ENCODE measurements at regions not wholly inside any gene's neighbourhood (a gene's known extent, or its start where the extent isn't known, plus 50 kb on each side); places are given as distances from the start of the nearest gene placed in this dataset.

DNA sequence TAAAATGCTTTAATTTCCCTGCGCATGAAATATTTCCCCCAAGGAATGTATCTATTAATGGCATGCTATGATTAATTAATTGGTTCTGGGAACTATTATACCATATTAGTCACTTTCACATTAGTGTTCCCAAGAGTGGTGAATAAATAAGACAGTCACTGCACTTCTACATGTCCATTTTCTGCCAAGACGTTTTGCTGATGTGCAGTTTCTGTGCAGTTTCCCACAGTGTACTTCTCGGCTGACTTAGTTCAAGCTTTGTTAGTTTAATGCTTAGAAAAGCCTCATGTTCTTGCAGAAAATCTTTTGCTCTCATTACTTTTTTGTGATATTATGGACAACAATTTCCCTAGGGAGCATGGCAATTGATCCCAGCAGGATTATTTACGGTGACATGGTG, 1014.5 kb downstream of the BRINP3 start:
- no peaks in the 10 kb centered on the region for H3K36me3 Mint-ChIP-seq (ENCODE audit: insufficient read depth)
- no peak overlapping the region for H3K4me3 Mint-ChIP-seq (ENCODE audit: low read depth)
- H3K9me3 Mint-ChIP-seq (ENCODE audit: low read depth), result no peaks in the 10 kb centered on the region
- H3K4me1 Mint-ChIP-seq (ENCODE audit: low read depth), result no peaks in the 10 kb centered on the region
- H3K27ac Mint-ChIP-seq, result no peak overlapping the region
- DNase-seq (ENCODE audit: low spot score, unreplicated experiment), result no peak
- H3K27me3 Mint-ChIP-seq, result peaks cover 2% of the 10 kb centered on the region
- TF ChIP-seq, protein P1, sequence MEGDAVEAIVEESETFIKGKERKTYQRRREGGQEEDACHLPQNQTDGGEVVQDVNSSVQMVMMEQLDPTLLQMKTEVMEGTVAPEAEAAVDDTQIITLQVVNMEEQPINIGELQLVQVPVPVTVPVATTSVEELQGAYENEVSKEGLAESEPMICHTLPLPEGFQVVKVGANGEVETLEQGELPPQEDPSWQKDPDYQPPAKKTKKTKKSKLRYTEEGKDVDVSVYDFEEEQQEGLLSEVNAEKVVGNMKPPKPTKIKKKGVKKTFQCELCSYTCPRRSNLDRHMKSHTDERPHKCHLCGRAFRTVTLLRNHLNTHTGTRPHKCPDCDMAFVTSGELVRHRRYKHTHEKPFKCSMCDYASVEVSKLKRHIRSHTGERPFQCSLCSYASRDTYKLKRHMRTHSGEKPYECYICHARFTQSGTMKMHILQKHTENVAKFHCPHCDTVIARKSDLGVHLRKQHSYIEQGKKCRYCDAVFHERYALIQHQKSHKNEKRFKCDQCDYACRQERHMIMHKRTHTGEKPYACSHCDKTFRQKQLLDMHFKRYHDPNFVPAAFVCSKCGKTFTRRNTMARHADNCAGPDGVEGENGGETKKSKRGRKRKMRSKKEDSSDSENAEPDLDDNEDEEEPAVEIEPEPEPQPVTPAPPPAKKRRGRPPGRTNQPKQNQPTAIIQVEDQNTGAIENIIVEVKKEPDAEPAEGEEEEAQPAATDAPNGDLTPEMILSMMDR (IDR thresholded peaks at IDR 0.05; ENCODE audit: unreplicated experiment), result no peak

DNA sequence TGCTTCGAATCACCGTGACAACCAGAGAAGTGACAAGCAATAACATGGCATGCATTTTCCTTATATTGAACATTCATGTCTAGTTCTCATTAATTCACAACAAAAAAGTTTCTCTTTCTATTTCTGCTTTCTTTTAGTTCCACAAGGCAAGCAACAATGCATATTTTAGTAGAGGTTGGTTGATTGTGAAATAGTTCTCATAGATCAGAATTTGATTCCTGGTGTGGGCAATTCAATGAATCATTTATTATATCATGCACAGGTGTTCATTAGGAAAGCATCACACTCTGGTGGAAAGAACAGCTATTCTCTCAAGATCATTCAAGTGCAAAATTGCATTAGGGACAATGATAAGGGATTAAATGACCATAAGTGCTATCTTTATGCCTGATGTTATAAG, 980.9 kb downstream of the BRINP3 start:
- TF ChIP-seq, protein P1 (IDR thresholded peaks at IDR 0.05; ENCODE audit: unreplicated experiment), result no peak
- no peaks in the 10 kb centered on the region for H3K9me3 Mint-ChIP-seq (ENCODE audit: low read depth)
- no peak for DNase-seq (ENCODE audit: low spot score, unreplicated experiment)
- H3K27ac Mint-ChIP-seq, result no peak overlapping the region
- H3K27me3 Mint-ChIP-seq, result no peaks in the 10 kb centered on the region
- H3K36me3 Mint-ChIP-seq (ENCODE audit: insufficient read depth), result no peaks in the 10 kb centered on the region
- no peak overlapping the region for H3K4me3 Mint-ChIP-seq (ENCODE audit: low read depth)
- H3K4me1 Mint-ChIP-seq (ENCODE audit: low read depth), result no peaks in the 10 kb centered on the region

DNA sequence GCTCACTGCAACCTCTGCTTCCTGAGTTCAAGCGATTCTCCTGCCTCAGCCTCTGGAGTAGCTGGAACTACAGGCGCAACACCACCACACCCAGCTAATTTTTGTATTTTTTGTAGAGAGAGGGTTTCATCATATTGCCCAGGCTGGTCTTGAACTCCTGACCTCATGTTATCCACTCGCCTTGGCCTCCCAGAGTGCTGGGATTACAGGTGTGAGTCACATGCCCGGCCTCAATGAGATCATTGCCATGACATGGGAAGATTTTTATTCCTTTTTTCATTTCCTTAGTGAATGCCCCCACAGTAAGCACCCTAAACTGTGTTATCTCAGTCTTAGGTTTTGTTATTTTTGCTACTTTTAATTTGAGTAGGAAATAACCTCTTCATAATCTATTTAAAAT, 977.9 kb downstream of the BRINP3 start:
- Mint-ChIP-seq H3K4me1 (ENCODE audit: low read depth) (no peaks in the 10 kb centered on the region), H3K27me3 (no peaks in the 10 kb centered on the region), H3K27ac (no peak overlapping the region), H3K4me3 (ENCODE audit: low read depth) (no peak overlapping the region), H3K36me3 (ENCODE audit: insufficient read depth) (no peaks in the 10 kb centered on the region), H3K9me3 (ENCODE audit: low read depth) (peaks cover 3% of the 10 kb centered on the region)
- TF ChIP-seq, protein P1 (IDR thresholded peaks at IDR 0.05; ENCODE audit: unreplicated experiment), result no peak
- no peak for DNase-seq (ENCODE audit: low spot score, unreplicated experiment)

DNA sequence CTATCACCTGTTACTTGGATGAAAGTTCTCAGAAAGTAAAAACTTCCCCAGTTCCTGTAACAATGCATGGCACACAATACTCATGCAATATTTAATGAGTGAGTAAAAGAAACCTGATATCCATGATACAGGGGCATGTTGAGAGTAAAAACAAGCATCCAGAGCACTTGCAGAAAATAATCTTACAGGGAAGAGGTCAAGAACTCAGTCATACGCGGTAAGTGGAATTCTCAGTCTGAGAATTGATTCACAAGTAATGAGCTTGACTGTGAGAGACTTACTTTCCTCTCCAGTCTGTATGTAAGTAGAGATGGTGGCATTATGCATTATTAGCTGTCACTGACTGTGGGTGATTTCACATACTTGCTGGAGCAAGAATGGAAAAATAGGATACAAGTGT, 976.9 kb downstream of the BRINP3 start:
- no peaks in the 10 kb centered on the region for H3K4me1 Mint-ChIP-seq (ENCODE audit: low read depth)

DNA sequence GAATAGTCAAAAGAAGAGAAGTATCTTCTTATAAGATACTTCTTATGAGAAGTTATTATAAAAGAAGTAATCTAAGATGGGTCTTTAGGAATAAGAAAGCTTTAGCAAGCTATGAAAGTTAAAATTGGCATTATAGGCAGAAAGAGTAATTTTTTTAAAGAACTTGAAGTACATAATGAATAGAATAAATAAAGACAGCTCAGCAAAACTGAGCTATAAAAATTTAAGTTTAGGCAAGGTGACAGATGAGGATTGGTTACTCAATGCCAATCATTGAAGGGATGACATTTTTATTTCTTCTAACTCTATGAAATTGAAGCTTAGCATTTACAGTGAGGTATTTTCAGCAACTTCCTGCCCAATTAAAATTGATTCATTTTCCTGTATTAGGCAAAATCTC, 966.8 kb downstream of the BRINP3 start:
- Mint-ChIP-seq H3K27ac (no peak overlapping the region), H3K9me3 (ENCODE audit: low read depth) (peaks cover 10% of the 10 kb centered on the region), H3K4me1 (ENCODE audit: low read depth) (no peaks in the 10 kb centered on the region), H3K27me3 (no peaks in the 10 kb centered on the region), H3K36me3 (ENCODE audit: insufficient read depth) (no peaks in the 10 kb centered on the region), H3K4me3 (ENCODE audit: low read depth) (no peak overlapping the region)
- TF ChIP-seq, protein P1 (IDR thresholded peaks at IDR 0.05; ENCODE audit: unreplicated experiment), result no peak
- no peak for DNase-seq (ENCODE audit: low spot score, unreplicated experiment)

More for the DNA sequence above, 976.9 kb downstream of the BRINP3 start:
- Mint-ChIP-seq H3K27ac (no peak overlapping the region), H3K9me3 (ENCODE audit: low read depth) (peaks cover 6% of the 10 kb centered on the region), H3K36me3 (ENCODE audit: insufficient read depth) (no peaks in the 10 kb centered on the region), H3K4me3 (ENCODE audit: low read depth) (no peak overlapping the region), H3K27me3 (no peaks in the 10 kb centered on the region)
- no peak for DNase-seq (ENCODE audit: low spot score, unreplicated experiment)
- TF ChIP-seq, protein P1 (IDR thresholded peaks at IDR 0.05; ENCODE audit: unreplicated experiment), result no peak

Measured in progenitor cell of endocrine pancreas (in vitro differentiated cells).